GM18505 (cell line): ENCODE measurements at regions not wholly inside any gene's neighbourhood (a gene's known extent, or its start where the extent isn't known, plus 50 kb on each side); places are given as distances from the start of the nearest gene placed in this dataset.
"Not testable (repeated sequence)": the region's sequence is repeated elsewhere in the genome, so short reads cannot be mapped to it uniquely, and the experiment has no call there.

Source experiments
- ATAC-seq: cut with Tn5 transposase; IDR thresholded peaks from one replicate; pipeline ENCODE4 v1.9.1; 2021; ENCODE audit not compliant: unreplicated experiment
- POLR2A ChIP-seq: IDR thresholded peaks from 4 replicates; pipeline ENCODE4 v1.6.1; 2011; ENCODE audit warnings: borderline replicate concordance; ENCODE audit not compliant: insufficient read depth, insufficient read length; ENCODE audit errors: extremely low read depth

DNA sequence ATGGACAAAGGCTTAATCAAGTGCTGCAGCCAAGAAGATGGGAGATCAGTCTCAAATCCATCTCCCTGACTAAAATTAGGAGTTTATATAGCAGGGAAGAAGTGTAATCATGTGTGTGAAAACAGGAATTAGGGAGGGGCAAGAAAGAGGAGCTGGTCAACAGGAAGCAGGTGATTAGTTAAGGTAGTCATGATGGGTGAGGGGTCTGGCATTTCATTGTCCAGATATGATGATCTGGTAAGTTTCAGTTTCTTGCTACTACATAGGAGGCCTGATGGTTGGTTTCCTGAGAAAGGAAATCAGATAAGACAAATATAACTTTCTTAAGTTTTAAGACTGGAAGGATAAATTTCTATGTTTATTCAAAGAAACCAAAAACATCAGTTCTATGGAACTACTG is 455.6 kb upstream of the GRAMD2B start:
- ATAC-seq: no peak
- no peak for TF ChIP-seq POLR2A

DNA sequence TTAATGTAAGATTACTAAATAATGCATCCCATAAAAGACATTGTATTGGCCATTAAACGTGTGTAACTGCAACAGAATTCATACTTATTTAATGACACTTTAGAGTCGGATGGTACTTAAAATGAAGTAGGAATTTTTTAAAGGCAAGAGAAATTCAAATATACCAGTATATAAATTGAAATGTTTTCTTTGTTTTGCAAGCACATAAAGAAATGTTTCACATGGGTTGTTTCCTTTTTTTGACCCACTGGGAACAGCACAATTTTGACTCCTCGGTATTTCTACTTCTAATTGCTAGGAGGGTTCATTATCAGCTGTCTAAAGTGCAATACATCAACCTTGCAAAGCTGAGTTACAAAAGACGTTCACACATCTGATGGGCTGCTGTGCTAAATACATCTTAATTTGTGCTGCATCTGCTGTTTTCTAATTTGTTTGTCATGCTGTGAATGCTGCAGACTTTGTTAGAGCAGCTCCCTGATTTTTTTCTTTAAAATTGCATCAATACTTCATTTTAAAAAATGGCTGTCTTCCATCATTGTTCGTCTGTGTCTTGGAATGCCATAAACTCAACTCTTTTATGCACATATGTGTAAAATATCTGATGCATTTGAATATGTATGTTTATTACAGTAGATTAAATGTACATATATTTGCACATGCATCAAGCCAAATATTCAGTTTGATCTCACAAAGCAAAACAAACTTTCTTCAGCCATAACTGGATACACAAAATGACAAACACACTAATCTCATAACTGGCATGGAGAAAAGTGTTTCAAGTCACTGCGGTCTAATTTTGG is 454.0 kb upstream of the GRAMD2B start:
- TF ChIP-seq POLR2A: no peak
- ATAC-seq: no peak

DNA sequence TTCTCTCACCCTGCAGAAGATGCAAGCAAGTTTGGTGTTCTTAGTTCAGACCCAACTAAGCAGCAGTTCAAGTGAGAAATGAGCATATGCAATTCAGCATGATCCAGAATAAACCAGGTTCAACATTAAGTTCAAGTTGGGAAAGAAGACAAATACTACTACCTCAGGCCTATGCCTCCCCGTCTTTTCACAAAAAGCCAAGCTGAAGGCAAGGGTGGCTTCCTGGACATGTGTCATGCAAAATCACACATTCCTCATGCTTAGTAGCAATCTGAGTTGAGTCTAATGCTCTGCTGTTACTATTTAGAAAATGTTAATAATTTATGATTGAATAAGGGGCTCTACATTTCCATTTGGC is 453.4 kb upstream of the GRAMD2B start:
- no peak for ATAC-seq
- no peak for TF ChIP-seq POLR2A

DNA sequence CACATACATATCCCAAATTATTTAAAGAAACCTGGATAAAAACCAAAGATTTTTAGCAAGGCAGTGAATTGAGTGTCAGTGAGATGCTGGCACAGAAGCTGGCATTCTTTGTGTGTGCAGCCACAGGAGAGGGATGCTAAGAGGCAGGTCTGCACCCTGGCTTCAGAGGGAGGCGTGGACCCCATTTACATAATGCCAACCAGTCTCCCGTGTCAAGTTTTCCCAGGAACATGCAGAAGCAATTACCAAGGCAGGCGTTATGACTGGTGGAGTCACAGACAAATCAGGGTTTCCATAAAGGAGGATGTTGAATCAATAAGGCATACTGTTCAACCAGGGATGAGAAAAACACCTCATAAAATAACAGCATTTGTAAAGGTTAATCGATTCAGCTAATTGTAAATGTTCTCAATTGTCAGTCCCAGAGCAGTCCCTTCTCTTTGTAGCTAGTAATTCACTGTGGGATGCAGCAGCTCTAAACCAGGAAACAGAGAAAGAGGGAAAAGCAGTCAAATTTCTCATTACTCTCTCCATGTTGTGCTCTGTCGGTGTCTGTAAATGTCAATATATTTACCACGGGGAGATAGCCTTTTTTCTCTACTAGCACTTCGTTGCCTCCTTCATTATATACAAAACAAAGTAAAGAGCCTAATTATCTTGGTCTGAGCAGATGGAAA is 452.4 kb upstream of the GRAMD2B start:
- no peak for ATAC-seq
- TF ChIP-seq POLR2A: no peak

DNA sequence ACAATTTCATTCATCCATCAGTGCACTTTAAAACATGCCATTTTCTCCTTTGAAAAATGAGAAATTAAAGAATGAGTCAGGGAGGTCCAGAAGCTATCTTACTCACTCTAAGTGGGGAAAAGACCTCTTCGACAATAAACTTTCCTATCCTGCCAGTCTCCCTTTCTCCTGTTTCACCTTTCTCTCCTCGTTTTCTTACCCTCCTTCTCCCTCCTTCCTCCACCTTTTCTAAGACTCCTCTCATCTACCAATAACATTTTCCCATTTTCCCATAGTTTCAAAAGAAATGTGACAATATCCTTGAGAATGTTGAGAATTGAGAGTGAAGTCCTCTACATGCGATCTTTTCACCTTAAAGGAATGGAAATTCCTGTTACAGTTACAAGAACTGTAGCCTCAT is 450.5 kb upstream of the GRAMD2B start:
- TF ChIP-seq POLR2A: no peak
- no peak for ATAC-seq

DNA sequence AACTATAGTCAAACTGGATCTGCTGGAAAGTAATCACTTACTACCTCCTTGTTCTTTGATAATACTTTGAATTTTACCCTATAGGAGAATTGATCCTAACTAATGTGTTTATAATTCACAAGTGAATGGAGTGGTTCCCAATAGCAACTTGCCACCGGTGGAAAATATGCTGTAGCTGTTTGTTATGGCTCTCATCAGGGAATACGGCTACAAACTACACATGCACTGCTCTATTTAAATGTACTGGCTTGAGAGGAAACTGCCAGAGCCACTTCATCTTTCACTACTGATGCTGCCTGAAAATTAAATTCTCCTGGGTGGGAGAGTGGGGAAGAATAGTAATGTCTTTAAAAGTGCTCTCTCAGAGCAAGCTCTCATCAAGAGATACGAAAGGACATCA is 448.5 kb upstream of the GRAMD2B start:
- TF ChIP-seq POLR2A: no peak
- ATAC-seq: no peak

DNA sequence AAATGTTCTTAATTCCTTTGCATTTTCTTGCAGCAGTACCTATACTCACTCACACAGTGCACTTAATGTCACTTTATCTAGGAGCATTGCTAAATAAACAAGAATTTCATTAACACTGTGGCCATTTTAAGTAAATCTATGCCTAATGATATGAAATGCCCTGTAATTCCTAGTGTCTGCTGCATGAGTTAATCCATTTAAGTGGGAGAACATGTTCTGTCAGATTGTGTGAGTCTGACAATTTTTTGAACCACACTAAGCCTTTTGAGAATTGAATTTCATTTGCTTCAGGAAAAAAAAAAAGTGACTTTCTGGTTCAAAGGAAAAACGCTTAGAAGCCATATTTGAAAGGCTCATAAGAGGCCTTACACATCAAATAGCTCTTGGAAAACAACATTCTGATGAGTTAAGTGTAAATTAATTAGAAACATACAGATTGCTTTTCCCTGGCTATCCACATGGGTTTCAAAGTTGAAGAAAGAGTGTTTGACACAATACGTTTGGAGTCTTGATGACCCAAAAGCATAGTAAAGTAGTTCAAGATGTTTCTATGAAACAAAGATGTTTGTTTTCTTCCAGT is 446.7 kb upstream of the GRAMD2B start:
- no peak for TF ChIP-seq POLR2A
- ATAC-seq: no peak

DNA sequence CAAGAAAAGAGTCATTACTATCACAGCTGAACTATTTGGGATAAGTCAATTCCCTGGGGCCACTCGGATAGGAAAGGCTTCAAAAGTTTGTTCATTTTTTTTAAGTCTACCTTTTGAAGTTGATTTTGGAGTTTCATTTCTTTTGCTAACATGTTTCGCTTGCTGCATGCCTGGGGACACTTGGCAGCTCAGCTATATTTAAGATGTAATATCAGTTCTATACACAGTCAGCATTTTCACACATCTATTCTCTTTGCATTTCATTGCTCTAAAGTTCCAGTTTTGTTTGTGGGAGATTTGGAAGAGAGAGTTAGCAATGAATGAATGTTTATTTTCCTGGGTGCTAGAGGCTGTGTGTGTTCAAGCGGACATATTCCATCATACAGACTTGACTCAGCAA is 445.2 kb upstream of the GRAMD2B start:
- no peak for TF ChIP-seq POLR2A
- no peak for ATAC-seq

DNA sequence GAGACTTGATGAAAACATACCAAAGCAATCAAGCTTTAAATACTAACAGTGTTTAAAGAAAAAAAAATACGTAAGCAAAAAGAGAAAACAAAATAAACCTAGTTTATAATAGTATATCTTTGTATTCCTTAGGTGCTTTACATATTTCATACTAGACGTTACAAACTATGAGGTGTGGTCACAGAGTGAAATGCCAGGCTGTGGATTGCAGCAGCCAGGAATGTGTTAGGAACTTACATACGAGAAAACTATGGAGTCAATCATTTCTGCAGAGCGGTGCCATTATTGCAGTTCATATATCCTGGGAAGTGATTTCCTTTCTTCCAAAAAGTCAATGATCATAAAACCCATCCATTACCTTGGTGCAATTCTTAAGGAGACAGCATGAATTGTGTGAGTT is 443.6 kb upstream of the GRAMD2B start:
- TF ChIP-seq POLR2A: no peak
- ATAC-seq: no peak

DNA sequence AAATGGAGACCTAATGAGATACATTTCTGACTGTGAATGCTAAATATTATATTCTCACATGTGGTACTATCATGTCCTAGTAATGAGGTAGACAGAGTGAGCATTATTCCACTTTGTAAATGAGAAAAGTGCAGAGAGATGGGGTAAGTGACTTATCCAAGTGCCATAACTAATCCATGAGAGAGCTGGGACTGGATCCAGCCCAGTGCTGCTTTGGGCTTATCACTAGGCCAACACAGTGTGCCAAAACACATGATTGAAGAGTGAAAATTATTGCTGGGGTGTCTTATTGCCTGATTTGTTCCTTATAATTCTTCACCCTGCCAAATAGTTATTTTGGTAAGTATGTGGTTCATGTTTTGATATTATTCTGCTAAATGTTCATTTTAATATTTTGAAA is 442.2 kb upstream of the GRAMD2B start:
- no peak for ATAC-seq
- TF ChIP-seq POLR2A: no peak

DNA sequence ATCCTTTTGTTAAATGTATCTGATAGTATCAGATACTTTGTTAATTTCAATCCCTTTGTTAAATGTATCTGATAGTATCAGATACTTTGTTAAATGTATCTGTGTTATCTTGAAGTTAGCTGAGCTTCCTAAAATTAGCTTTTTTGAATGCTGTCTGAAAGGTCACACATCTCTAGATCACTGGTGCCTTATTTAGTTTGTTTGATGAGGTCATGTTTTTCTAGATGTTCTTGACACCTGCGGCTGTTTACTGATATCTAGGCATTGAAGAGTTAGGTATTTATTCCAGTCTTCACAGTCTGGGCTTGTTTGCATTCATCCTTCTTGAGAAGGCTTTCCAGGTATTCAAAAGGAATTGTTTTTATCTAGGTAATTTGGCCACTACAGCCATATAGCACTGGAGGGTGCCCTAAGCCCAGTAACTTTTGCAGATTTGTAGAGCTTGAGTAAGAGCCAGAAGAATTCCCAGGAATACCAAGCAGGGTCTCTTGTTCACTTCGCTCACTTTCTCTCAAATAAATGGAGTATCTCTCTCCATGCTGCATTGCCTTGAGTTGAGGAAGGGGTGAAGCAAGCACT is 435.4 kb upstream of the GRAMD2B start:
- no peak for ATAC-seq
- TF ChIP-seq POLR2A: no peak

DNA sequence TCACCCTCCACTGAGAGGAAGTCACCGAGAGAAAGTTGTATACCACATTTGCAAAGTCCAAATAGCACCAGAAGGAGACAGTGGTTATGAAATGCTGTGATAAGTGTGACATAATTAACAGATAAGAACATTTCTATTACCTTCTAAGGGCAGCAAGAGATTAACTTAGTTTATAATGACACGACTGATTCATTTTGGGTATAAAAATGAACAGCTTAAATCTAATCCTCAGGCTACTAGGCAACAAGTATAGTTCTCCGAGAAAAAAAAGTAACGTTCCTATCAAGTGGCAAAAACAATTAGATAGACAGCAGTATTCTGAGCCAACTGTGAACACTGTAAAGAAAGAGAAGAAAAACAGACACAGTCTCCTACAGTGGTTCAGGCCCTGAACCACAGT is 431.2 kb upstream of the GRAMD2B start:
- ATAC-seq: no peak

DNA sequence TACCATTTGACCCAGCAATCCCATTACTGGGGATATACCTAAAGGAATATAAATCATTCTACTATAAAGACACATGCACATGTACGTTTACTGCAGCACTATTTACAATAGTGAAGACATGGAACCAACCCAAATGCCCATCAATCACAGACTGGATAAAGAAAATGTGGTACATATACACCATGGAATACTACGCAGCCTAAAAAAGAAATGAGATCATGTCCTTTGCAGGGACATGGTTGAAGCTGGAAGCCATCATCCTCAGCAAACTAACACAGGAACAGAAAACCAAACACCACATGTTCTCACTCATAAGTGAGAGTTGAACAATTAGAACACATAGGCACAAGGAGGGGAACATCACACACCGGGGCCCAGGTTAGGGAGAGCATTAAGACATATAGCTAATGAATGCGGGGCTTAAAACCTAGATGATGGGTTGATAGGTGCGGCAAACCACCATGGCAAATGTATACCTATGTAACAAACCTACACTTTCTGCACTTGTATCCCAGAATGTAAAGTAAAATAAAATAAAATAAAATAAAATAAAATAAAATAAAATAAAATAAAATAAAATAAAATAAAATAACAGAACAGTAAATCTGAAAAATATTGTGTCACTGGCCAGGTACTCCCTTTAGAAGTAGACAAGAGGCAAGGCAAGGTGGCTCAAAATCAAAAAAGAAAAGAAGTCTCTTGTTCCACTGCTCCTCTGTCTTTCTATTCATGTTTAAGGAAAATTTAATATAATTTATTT is 423.8 kb upstream of the GRAMD2B start:
- ATAC-seq: not testable (repeated sequence)

More for the DNA sequence above, 431.2 kb upstream of the GRAMD2B start:
- TF ChIP-seq POLR2A: no peak

DNA sequence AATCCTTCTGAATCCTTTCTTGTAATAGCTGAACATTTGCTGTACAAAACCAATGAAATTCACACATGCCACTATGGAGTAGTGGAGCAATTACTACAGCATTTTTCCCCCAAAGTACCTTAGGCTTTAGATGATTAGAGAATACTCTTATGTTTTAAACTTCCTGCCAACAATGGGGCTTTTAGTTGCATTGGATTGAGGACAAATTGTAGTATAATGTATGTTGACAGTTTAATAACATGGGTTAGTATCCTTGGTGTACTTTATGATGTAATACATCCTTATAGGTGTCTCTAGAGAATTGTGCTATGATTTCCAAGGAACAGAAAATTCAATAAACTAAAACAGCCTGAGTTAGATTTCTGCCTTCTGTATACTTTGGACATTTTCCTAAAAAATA is 422.7 kb upstream of the GRAMD2B start:
- TF ChIP-seq POLR2A: no peak

More for the DNA sequence above, 422.7 kb upstream of the GRAMD2B start:
- no peak for ATAC-seq
